GM12878 (cell line): ENCODE measurements at regions not wholly inside any gene's neighbourhood (a gene's known extent, or its start where the extent isn't known, plus 50 kb on each side); places are given as distances from the start of the nearest gene placed in this dataset.

ENCODE experiments used
- ATAC-seq: fragments of 200-7000 bp; cut with Tn5 transposase; 3 replicates; pipeline ENCODE4 v1.9.1; 2020; ENCODE audit warnings: mild to moderate bottlenecking, moderate library complexity
- BruUV-seq: library from RNA; stranded (reverse); fragments of 400-500 nt; replicated peaks from 2 replicates; lab custom pipeline; 2021; lab: Mats Ljungman, UMichigan
- CTCF ChIA-PET: fragments of 300-600 bp; sonication (Branson Sonifier 250); formaldehyde crosslinking; extraction: SDS; loops from one replicate; lab custom pipeline; 2021; ENCODE audit warnings: inconsistent platforms; lab: Yijun Ruan, JAX
- POLR2A ChIA-PET: fragments of 350-600 bp; formaldehyde crosslinking; extraction: SDS; loops from one replicate; lab custom pipeline; 2021; ENCODE audit warnings: inconsistent platforms; lab: Charles Lee
- RAD21 ChIA-PET: fragments of 300-600 bp; sonication (Branson Sonifier 250); formaldehyde crosslinking; loops from one replicate; lab custom pipeline; 2023; ENCODE audit warnings: antibody characterized with exemption; ENCODE audit not compliant: unreplicated experiment; lab: Charles Lee
- SMC1A ChIA-PET: fragments of 300-600 bp; sonication (Branson Sonifier 250); formaldehyde crosslinking; loops from one replicate; lab custom pipeline; 2023; ENCODE audit not compliant: unreplicated experiment, uncharacterized antibody; lab: Charles Lee
- DNase-seq: peaks from one replicate; pipeline ENCODE4 v3.0.0-alpha.2; 2011; ENCODE audit warnings: low read depth, low spot score
- FAIRE-seq: peaks from 3 replicates; lab custom pipeline; 2011; peaks lifted over from hg19 to GRCh38; lab: Jason Lieb, UNC
- H2AFZ ChIP-seq: 2 replicates; pipeline ENCODE4 v1.6.0; 2011; ENCODE audit warnings: low read depth, low read length, control low read depth; ENCODE audit not compliant: control insufficient read depth
- H3K27ac ChIP-seq: 2 replicates; pipeline ENCODE4 v1.5.1; 2011; ENCODE audit warnings: control low read depth; ENCODE audit not compliant: control insufficient read depth, insufficient read depth
- H3K27me3 ChIP-seq, 2 experiments: replicated peaks in 1 of 2; 2 replicates each; pipeline versions ENCODE4 v1.6.0 to v1.6.1; 2011; ENCODE audit warnings: low read length in 1 of 2; ENCODE audit not compliant: control insufficient read depth in 2 of 2, insufficient read depth in 2 of 2
- H3K36me3 ChIP-seq, 2 experiments: 2 replicates each; pipeline ENCODE4 v1.5.1; 2011; ENCODE audit warnings: low read length in 1 of 2; ENCODE audit not compliant: control insufficient read depth in 2 of 2, insufficient read depth in 2 of 2
- H3K4me1 ChIP-seq: 2 replicates; pipeline ENCODE4 v1.6.1; 2011; ENCODE audit warnings: mild to moderate bottlenecking, low read length, moderate library complexity, mixed read lengths; ENCODE audit not compliant: control insufficient read depth, insufficient read depth
- H3K4me2 ChIP-seq: 2 replicates; pipeline ENCODE4 v1.6.0; 2011; ENCODE audit warnings: control low read depth; ENCODE audit not compliant: control insufficient read depth, insufficient read depth
- H3K4me3 ChIP-seq: fragments of 200-600 bp; sonication (generic); 2 replicates; pipeline ENCODE4 v1.5.1; 2016
- H3K79me2 ChIP-seq: 2 replicates; pipeline ENCODE4 v1.6.0; 2011; ENCODE audit warnings: low read length; ENCODE audit not compliant: control insufficient read depth, insufficient read depth
- H3K9ac ChIP-seq: 2 replicates; pipeline ENCODE4 v1.8.0; 2011; ENCODE audit warnings: low read length, control low read depth, mixed read lengths; ENCODE audit not compliant: control insufficient read depth, insufficient read depth
- H3K9me3 ChIP-seq: replicated peaks from 3 replicates; pipeline ENCODE4 v1.5.1; 2011; ENCODE audit warnings: mild to moderate bottlenecking, low read length; ENCODE audit not compliant: control insufficient read depth, insufficient read depth
- H4K20me1 ChIP-seq: 2 replicates; pipeline ENCODE4 v1.6.0; 2011; ENCODE audit not compliant: control insufficient read depth, insufficient read depth
- BCL11A ChIP-seq: IDR thresholded peaks from 2 replicates; pipeline ENCODE4 v1.6.1; 2011; ENCODE audit warnings: low read depth, low read length
- BCLAF1 ChIP-seq: fragments of 450-650 bp; IDR thresholded peaks from 2 replicates; pipeline ENCODE4 v1.6.1; 2017; ENCODE audit warnings: antibody characterized with exemption, mild to moderate bottlenecking, moderate library complexity
- CBFB ChIP-seq: IDR thresholded peaks from 2 replicates; pipeline ENCODE4 v1.6.1; 2016; ENCODE audit warnings: antibody characterized with exemption, low read depth
- CHD1 ChIP-seq: IDR thresholded peaks from 2 replicates; pipeline ENCODE4 v1.6.1; 2012; ENCODE audit warnings: low read depth, low read length, improper control_type of control experiment
- E4F1 ChIP-seq: fragments of 450-650 bp; IDR thresholded peaks from 2 replicates; pipeline ENCODE4 v1.6.1; 2018; ENCODE audit warnings: borderline replicate concordance, mild to moderate bottlenecking; ENCODE audit not compliant: partially characterized antibody
- ELK1 ChIP-seq: IDR thresholded peaks from 2 replicates; pipeline ENCODE4 v1.6.1; 2012; ENCODE audit warnings: low read depth, low read length, improper control_type of control experiment
- HDAC2 ChIP-seq: fragments of 200-600 bp; sonication (generic); IDR thresholded peaks from 2 replicates; pipeline ENCODE4 v1.6.1; 2017
- SRF ChIP-seq, 2 experiments: IDR thresholded peaks; 2 replicates each; pipeline ENCODE4 v1.6.1; 2011; ENCODE audit warnings: low read depth in 2 of 2, low read length in 2 of 2, mild to moderate bottlenecking in 1 of 2, moderate library complexity in 1 of 2
- WGBS: methylation state at CpG from one replicate; pipeline ENCODE4 v1.1.6; 2016; ENCODE audit warnings: low lambda C conversion rate; ENCODE audit not compliant: insufficient replicate concordance, insufficient coverage; ENCODE audit errors: missing lambda C conversion rate; 5-methylcytosine and 5-hydroxymethylcytosine counted together
- in situ Hi-C: fragments of 300-500 bp; cut with MboI; formaldehyde crosslinking; loops from 9 replicates; pipeline ENCODE4 v1.14.3; 2018; ENCODE audit warnings: mixed read lengths
- intact Hi-C: fragments of 100-400 bp; cut with micrococcal nuclease; formaldehyde crosslinking; loops from one replicate; pipeline ENCODE4 v1.14.2; 2022; ENCODE audit not compliant: unreplicated experiment

- TF ChIP-seq BCLAF1 (no peak), HDAC2 (no peak), ELK1 (no peak)
These were observed 447.1 kb upstream of the CDH5 start (continued) for GRCh38 chr16:65919145-65919985.

- ATAC-seq (no peak), FAIRE-seq (no peak), DNase-seq (no peak)
- no peaks in the 10 kb centered on the region for H3K36me3 ChIP-seq
- no peaks in the 10 kb centered on the region for H3K79me2 ChIP-seq
- intact Hi-C loops (no loop called here), in situ Hi-C loops (no loop called here)
- H3K9me3 ChIP-seq = no peaks in the 10 kb centered on the region
- no peak overlapping the region for H3K4me3 ChIP-seq
- no peaks in the 10 kb centered on the region for H4K20me1 ChIP-seq
- H2AFZ ChIP-seq = no peak overlapping the region
- H3K27me3 ChIP-seq = no peaks in the 10 kb centered on the region
- POLR2A ChIA-PET = no interaction called here
- TF ChIP-seq CBFB = no peak
- TF ChIP-seq SRF (IDR thresholded peaks at IDR 0.05; ENCODE audit: low read depth in 2 of 2, low read length in 2 of 2) = no peak
- no peak for TF ChIP-seq E4F1
- no peak for TF ChIP-seq CHD1
- no peak for TF ChIP-seq BCL11A
- BruUV-seq = no TSS peak
- WGBS = 0% methylated on average over 2 of the region's 2 CpGs
- no peak overlapping the region for H3K27ac ChIP-seq
- RAD21 ChIA-PET = no interaction called here
- H3K9ac ChIP-seq = no peak overlapping the region
- CTCF ChIA-PET = interaction anchor here (0.7 kb wide), 1 partner anchor 19 kb away, joined by 3 read pairs; no protein-coding TSS in a partner anchor
- H3K4me2 ChIP-seq = no peak overlapping the region
- SMC1A ChIA-PET = no interaction called here
- H3K4me1 ChIP-seq = no peaks in the 10 kb centered on the region
These were observed 449.0 kb upstream of the CDH5 start for GRCh38 chr16:65917466-65917865.
